Peyer's patch (tissue), 4 donors: ENCODE measurements at regions not wholly inside any gene's neighbourhood (a gene's known extent, or its start where the extent isn't known, plus 50 kb on each side); places are given as distances from the start of the nearest gene placed in this dataset.
A peak's percentile ranks its signal among the peaks of the same experiment; 100 is the strongest.
"Not testable (repeated sequence)": the region's sequence is repeated elsewhere in the genome, so short reads cannot be mapped to it uniquely, and the experiment has no call there.

Experiments used
- DNase-seq, 3 donors: peaks; one replicate each; pipeline ENCODE4 v3.0.0-alpha.2; 2017 to 2019
- H3K27ac ChIP-seq, 4 donors: fragments of 200-600 bp; sonication (generic); one replicate each; pipeline ENCODE4 v1.5.1; 2016 to 2019
- H3K27me3 ChIP-seq, 2 donors: fragments of 200-600 bp; sonication (generic); one replicate each; pipeline ENCODE4 v1.5.1; 2019
- H3K36me3 ChIP-seq, 3 donors: fragments of 200-600 bp; sonication (generic); one replicate each; pipeline ENCODE4 v1.5.1; 2016 to 2019
- H3K4me1 ChIP-seq, 4 donors: fragments of 200-600 bp; sonication (generic); one replicate each; pipeline ENCODE4 v1.5.1; 2016 to 2019
- H3K4me3 ChIP-seq, 4 donors: fragments of 200-600 bp; sonication (generic); 1 replicate in 3 of 4; 2 replicates in 1 of 4; pipeline ENCODE4 v1.5.1; 2016 to 2019; ENCODE audit warnings: mild to moderate bottlenecking in 1 of 4
- H3K9me3 ChIP-seq, 4 donors: fragments of 200-600 bp; sonication (generic); one replicate each; pipeline ENCODE4 v1.5.1; 2016 to 2019; ENCODE audit warnings: mild to moderate bottlenecking in 1 of 4
- CTCF ChIP-seq, 6 experiments: fragments of 450-650 bp in 4 of 6; fragments of 200-600 bp in 2 of 6; sonication (generic) in 1 of 6; IDR thresholded peaks; one replicate each; pipeline ENCODE4 v1.5.1; 2017 to 2019; ENCODE audit warnings: antibody characterized with exemption in 6 of 6, mild to moderate bottlenecking in 3 of 6, moderate library complexity in 1 of 6
- POLR2A ChIP-seq, 2 donors: fragments of 450-650 bp; IDR thresholded peaks; one replicate each; pipeline ENCODE4 v1.5.1; 2017; ENCODE audit warnings: antibody characterized with exemption in 2 of 2, mild to moderate bottlenecking in 2 of 2, moderate library complexity in 2 of 2

GRCh38 chr5:82628364-82628910 lies 350.3 kb upstream of the RPS23 start:
- no peak for DNase-seq
- Histone ChIP-seq H3K4me1 (peaks cover 0 to 13% (median 0%) of the 10 kb centered on the region in 4 donors), H3K9me3 (peaks cover 0 to 3% (median 0%) of the 10 kb centered on the region in 4 donors), H3K4me3 (no peak overlapping the region), H3K27ac (no peak overlapping the region), H3K27me3 (no peaks in the 10 kb centered on the region), H3K36me3 (no peaks in the 10 kb centered on the region)
- TF ChIP-seq POLR2A (IDR thresholded peaks at IDR 0.05) = no peak
- no peak for TF ChIP-seq CTCF (IDR thresholded peaks at IDR 0.05)

GRCh38 chr5:82626905-82627591 lies 348.9 kb upstream of the RPS23 start:
- H3K9me3 ChIP-seq, H3K4me3 ChIP-seq, DNase-seq, H3K36me3 ChIP-seq, H3K27me3 ChIP-seq: not testable (repeated sequence)
- H3K4me1 ChIP-seq = peaks cover 0 to 23% (median 0%) of the 10 kb centered on the region in 4 donors
- peak overlapping the region in 1 of 4 donors; percentile 12 for H3K27ac ChIP-seq

- not testable (repeated sequence) for H3K9me3 ChIP-seq, DNase-seq, H3K27me3 ChIP-seq, H3K36me3 ChIP-seq, H3K4me3 ChIP-seq
- Histone ChIP-seq H3K27ac (peak overlapping the region in 1 of 4 donors; percentile 58), H3K4me1 (peaks cover 0 to 23% (median 0%) of the 10 kb centered on the region in 4 donors)
Measured at GRCh38 chr5:82626012-82626411, 347.9 kb upstream of the RPS23 start.

GRCh38 chr5:82624062-82624461 lies 345.9 kb upstream of the RPS23 start:
- peaks cover 0 to under 1% (median 0%) of the 10 kb centered on the region in 4 donors for H3K9me3 ChIP-seq
- peaks cover 0 to 23% (median 0%) of the 10 kb centered on the region in 4 donors for H3K4me1 ChIP-seq
- no peak overlapping the region for H3K4me3 ChIP-seq
- no peak for TF ChIP-seq CTCF (IDR thresholded peaks at IDR 0.05)
- TF ChIP-seq POLR2A (IDR thresholded peaks at IDR 0.05) = no peak
- no peak for DNase-seq
- H3K36me3 ChIP-seq = no peaks in the 10 kb centered on the region
- peak overlapping the region in 3 of 4 donors; percentile 40 to 85 (median 80) for H3K27ac ChIP-seq
- H3K27me3 ChIP-seq = no peaks in the 10 kb centered on the region

- TF ChIP-seq CTCF (IDR thresholded peaks at IDR 0.05) (no peak), POLR2A (IDR thresholded peaks at IDR 0.05) (no peak)
- H3K4me1 ChIP-seq = peaks cover 0 to 23% (median 0%) of the 10 kb centered on the region in 4 donors
- H3K9me3 ChIP-seq = no peaks in the 10 kb centered on the region
- no peaks in the 10 kb centered on the region for H3K27me3 ChIP-seq
- peak overlapping the region in 3 of 4 donors; percentile 40 to 85 (median 80) for H3K27ac ChIP-seq
- no peak for DNase-seq
- no peaks in the 10 kb centered on the region for H3K36me3 ChIP-seq
- no peak overlapping the region for H3K4me3 ChIP-seq
Measured at GRCh38 chr5:82622711-82623514, 344.8 kb upstream of the RPS23 start.

- Histone ChIP-seq H3K9me3 (no peaks in the 10 kb centered on the region), H3K4me1 (peaks cover 0 to 23% (median 0%) of the 10 kb centered on the region in 4 donors), H3K27me3 (no peaks in the 10 kb centered on the region), H3K27ac (peak overlapping the region in 3 of 4 donors; percentile 40 to 85 (median 80)), H3K36me3 (no peaks in the 10 kb centered on the region), H3K4me3 (no peak overlapping the region)
- TF ChIP-seq POLR2A (IDR thresholded peaks at IDR 0.05) = no peak
- no peak for TF ChIP-seq CTCF (IDR thresholded peaks at IDR 0.05)
- DNase-seq = no peak
Measured at GRCh38 chr5:82622205-82622604, 344.1 kb upstream of the RPS23 start.
